A673 (cell line): ENCODE measurements at regions not wholly inside any gene's neighbourhood (a gene's known extent, or its start where the extent isn't known, plus 50 kb on each side); places are given as distances from the start of the nearest gene placed in this dataset.

ENCODE experiments used
- EZH2 ChIP-seq: fragments of 200-600 bp; sonication (generic); IDR thresholded peaks from 2 replicates; pipeline ENCODE4 v1.6.1; 2017; ENCODE audit warnings: borderline replicate concordance, low read depth, mild to moderate bottlenecking, mixed read lengths, antibody characterized with exemption, low read length; ENCODE audit not compliant: poor library complexity, severe bottlenecking
- TF ChIP-seq, protein P1 (sequence below): fragments of 300-800, 200-600 bp; sonication (generic); conservative IDR thresholded peaks from 2 replicates; pipeline ENCODE4 v1.5.1; 2017; ENCODE audit warnings: low read depth, mild to moderate bottlenecking, antibody characterized with exemption, low read length, moderate library complexity, mixed read lengths

DNA sequence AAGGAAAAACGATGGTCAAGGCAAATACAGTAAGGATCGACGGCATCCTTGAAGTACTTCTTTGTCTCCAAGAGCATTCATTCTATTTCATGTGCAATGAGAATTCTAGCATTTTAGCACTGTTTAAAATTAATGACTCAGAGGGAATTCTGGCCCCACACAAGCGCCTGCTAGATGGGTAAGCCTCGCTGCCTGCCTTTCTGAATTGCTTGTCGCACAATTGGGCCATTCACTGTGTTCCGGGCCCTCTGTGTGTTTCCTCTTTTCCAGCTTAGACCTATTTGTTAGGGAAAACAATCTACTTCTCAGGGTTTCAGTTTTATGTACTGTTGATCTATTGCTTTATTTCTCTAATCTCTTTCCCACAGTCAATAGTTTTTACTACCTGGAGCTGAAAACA lies 204.7 kb upstream of the ZNF32 start:
- no peak for TF ChIP-seq EZH2
- TF ChIP-seq, protein P1, sequence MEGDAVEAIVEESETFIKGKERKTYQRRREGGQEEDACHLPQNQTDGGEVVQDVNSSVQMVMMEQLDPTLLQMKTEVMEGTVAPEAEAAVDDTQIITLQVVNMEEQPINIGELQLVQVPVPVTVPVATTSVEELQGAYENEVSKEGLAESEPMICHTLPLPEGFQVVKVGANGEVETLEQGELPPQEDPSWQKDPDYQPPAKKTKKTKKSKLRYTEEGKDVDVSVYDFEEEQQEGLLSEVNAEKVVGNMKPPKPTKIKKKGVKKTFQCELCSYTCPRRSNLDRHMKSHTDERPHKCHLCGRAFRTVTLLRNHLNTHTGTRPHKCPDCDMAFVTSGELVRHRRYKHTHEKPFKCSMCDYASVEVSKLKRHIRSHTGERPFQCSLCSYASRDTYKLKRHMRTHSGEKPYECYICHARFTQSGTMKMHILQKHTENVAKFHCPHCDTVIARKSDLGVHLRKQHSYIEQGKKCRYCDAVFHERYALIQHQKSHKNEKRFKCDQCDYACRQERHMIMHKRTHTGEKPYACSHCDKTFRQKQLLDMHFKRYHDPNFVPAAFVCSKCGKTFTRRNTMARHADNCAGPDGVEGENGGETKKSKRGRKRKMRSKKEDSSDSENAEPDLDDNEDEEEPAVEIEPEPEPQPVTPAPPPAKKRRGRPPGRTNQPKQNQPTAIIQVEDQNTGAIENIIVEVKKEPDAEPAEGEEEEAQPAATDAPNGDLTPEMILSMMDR: no peak
